GM21528 (cell line): ENCODE measurements at regions not wholly inside any gene's neighbourhood (a gene's known extent, or its start where the extent isn't known, plus 50 kb on each side); places are given as distances from the start of the nearest gene placed in this dataset.

Experiments
- ATAC-seq: cut with Tn5 transposase; IDR thresholded peaks from one replicate; pipeline ENCODE4 v1.9.1; 2021; ENCODE audit warnings: mild to moderate bottlenecking, moderate library complexity; ENCODE audit not compliant: unreplicated experiment, low FRiP score

GRCh38 chr13:84439108-84439507 is 556.8 kb upstream of the SLITRK1 start:
- ATAC-seq = no peak

GRCh38 chr13:84433024-84433423 is 550.8 kb upstream of the SLITRK1 start:
- ATAC-seq = no peak

GRCh38 chr13:84431646-84432045 is 549.4 kb upstream of the SLITRK1 start:
- no peak for ATAC-seq

- ATAC-seq = no peak
These were observed 548.2 kb upstream of the SLITRK1 start for GRCh38 chr13:84430446-84430845.

GRCh38 chr13:84430015-84430414 is 547.7 kb upstream of the SLITRK1 start:
- ATAC-seq = no peak

- ATAC-seq = no peak
These were observed 535.8 kb upstream of the SLITRK1 start for GRCh38 chr13:84418041-84418440.

GRCh38 chr13:84417416-84417815 is 535.1 kb upstream of the SLITRK1 start:
- no peak for ATAC-seq

- ATAC-seq = no peak
These were observed 530.7 kb upstream of the SLITRK1 start for GRCh38 chr13:84413016-84413415.

- no peak for ATAC-seq
These were observed 523.0 kb upstream of the SLITRK1 start for GRCh38 chr13:84405286-84405685.

GRCh38 chr13:84400706-84401105 is 518.4 kb upstream of the SLITRK1 start:
- no peak for ATAC-seq

- no peak for ATAC-seq
These were observed 517.2 kb upstream of the SLITRK1 start for GRCh38 chr13:84399320-84400085.

GRCh38 chr13:84393981-84394625 is 511.8 kb upstream of the SLITRK1 start:
- no peak for ATAC-seq

- ATAC-seq = no peak
These were observed 498.6 kb upstream of the SLITRK1 start for GRCh38 chr13:84380866-84381265.

- ATAC-seq = no peak
These were observed 494.8 kb upstream of the SLITRK1 start for GRCh38 chr13:84377106-84377505.

GRCh38 chr13:84366506-84366905 is 484.2 kb upstream of the SLITRK1 start:
- ATAC-seq = no peak

- no peak for ATAC-seq
These were observed 480.5 kb upstream of the SLITRK1 start for GRCh38 chr13:84362777-84363176.

GRCh38 chr13:84360822-84361221 is 478.5 kb upstream of the SLITRK1 start:
- no peak for ATAC-seq

GRCh38 chr13:84358601-84359000 is 476.3 kb upstream of the SLITRK1 start:
- no peak for ATAC-seq

- no peak for ATAC-seq
These were observed 470.7 kb upstream of the SLITRK1 start for GRCh38 chr13:84352946-84353345.

- ATAC-seq = no peak
These were observed 457.2 kb upstream of the SLITRK1 start for GRCh38 chr13:84339456-84339855.

- ATAC-seq = no peak
These were observed 450.1 kb upstream of the SLITRK1 start for GRCh38 chr13:84332346-84332745.

- no peak for ATAC-seq
These were observed 433.3 kb upstream of the SLITRK1 start for GRCh38 chr13:84315527-84315926.
